ENCODE measurements at regions not wholly inside any gene's neighbourhood (a gene's known extent, or its start where the extent isn't known, plus 50 kb on each side); places are given as distances from the start of the nearest gene placed in this dataset.

- no peak for TF ChIP-seq ELF4 (IDR thresholded peaks at IDR 0.05)
- no peak for TF ChIP-seq ZNF384 (IDR thresholded peaks at IDR 0.05)
- TF ChIP-seq ARNT (IDR thresholded peaks at IDR 0.05), result no peak
- no peak for TF ChIP-seq FOXA1 (IDR thresholded peaks at IDR 0.05)
- no peak for TF ChIP-seq BHLHE40 (IDR thresholded peaks at IDR 0.05; ENCODE audit: borderline replicate concordance)
- no peak for TF ChIP-seq SP1 (IDR thresholded peaks at IDR 0.05)
- TF ChIP-seq TARDBP (IDR thresholded peaks at IDR 0.05), result no peak
- TF ChIP-seq SUZ12 (IDR thresholded peaks at IDR 0.05), result no peak
- no peak for TF ChIP-seq NFRKB (IDR thresholded peaks at IDR 0.05)
- no peak for TF ChIP-seq PKNOX1 (IDR thresholded peaks at IDR 0.05)
- no peak for TF ChIP-seq HDGF (IDR thresholded peaks at IDR 0.05; ENCODE audit: borderline replicate concordance)
- TF ChIP-seq FOXK2 (IDR thresholded peaks at IDR 0.05), result no peak
Observed at GRCh38 chr10:91690996-91691676, 58.3 kb upstream of the PPP1R3C start.

Data from HEK293T (cell line).